B cell (primary cell): ENCODE measurements at regions not wholly inside any gene's neighbourhood (a gene's known extent, or its start where the extent isn't known, plus 50 kb on each side); places are given as distances from the start of the nearest gene placed in this dataset.

Source experiments
- CTCF ChIP-seq: fragments of 200-600 bp; IDR thresholded peaks from one replicate; pipeline ENCODE4 v1.8.0; 2022; ENCODE audit warnings: antibody characterized with exemption, mild to moderate bottlenecking
- EZH2 ChIP-seq: IDR thresholded peaks from 2 replicates; pipeline ENCODE4 v1.6.1; 2012; ENCODE audit warnings: borderline replicate concordance, low read depth, mild to moderate bottlenecking, moderate library complexity, low read length; ENCODE audit not compliant: insufficient read depth, poor library complexity, severe bottlenecking

- TF ChIP-seq CTCF = no peak
- TF ChIP-seq EZH2 = no peak
Measured at GRCh38 chr11:79616392-79616851, 175.6 kb upstream of the TENM4 start.
